SK-N-DZ (cell line): ENCODE measurements at regions not wholly inside any gene's neighbourhood (a gene's known extent, or its start where the extent isn't known, plus 50 kb on each side); places are given as distances from the start of the nearest gene placed in this dataset.
A peak's percentile ranks its signal among the peaks of the same experiment; 100 is the strongest.
"Not testable (repeated sequence)": the region's sequence is repeated elsewhere in the genome, so short reads cannot be mapped to it uniquely, and the experiment has no call there.

Source experiments
- DNase-seq: peaks from one replicate; pipeline ENCODE4 v3.0.0-alpha.2; 2015; ENCODE audit warnings: low spot score

DNA sequence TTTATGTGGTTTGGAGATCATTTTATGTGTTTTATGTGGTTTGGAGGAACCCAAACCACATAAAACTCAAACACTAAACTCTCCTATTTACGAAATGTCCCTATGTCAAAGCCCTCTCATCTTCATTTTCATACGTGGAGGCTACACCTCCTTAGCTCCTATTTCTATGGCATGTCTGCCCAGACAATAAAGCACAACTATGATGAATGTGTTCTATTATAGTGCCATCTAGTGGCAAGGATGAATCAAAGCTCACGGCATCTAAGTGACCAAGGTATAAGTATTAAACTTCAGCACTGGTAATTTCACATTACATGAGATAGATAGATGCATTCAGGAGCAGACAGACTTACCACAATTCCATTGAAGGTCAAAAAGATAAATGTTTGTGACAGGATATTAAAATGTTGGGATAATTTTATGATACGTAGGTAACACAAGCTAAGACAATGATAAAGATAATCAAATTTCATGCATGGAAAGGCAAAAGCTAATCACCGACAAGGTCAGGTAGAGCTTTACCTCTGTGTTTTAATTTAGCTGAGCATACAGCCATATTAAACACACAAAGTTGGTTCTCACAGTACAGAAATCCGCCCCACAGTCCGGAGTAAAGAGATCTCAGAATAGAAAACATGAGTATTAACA is 130.6 kb upstream of the FHIT start:
- DNase-seq: peak; percentile 55

DNA sequence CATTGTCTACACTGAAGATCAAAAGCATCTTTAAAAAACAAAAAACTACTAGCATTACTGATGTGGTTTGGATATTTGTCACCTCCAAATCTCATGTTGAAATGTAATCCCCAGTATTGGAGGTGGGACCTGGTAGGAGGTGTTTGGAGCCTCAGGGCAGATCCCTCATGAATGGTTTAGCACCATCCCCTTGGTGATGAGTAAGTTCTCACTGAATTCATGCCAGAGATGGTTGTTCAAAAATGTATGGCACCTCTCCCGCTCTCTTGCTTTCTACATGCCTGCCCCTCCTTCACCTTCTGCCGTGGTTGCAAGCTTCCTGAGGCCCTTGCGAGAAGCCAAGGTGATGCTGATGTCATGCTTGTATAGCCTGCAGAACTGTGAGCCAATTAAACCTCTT is 136.6 kb upstream of the FHIT start:
- no peak for DNase-seq

DNA sequence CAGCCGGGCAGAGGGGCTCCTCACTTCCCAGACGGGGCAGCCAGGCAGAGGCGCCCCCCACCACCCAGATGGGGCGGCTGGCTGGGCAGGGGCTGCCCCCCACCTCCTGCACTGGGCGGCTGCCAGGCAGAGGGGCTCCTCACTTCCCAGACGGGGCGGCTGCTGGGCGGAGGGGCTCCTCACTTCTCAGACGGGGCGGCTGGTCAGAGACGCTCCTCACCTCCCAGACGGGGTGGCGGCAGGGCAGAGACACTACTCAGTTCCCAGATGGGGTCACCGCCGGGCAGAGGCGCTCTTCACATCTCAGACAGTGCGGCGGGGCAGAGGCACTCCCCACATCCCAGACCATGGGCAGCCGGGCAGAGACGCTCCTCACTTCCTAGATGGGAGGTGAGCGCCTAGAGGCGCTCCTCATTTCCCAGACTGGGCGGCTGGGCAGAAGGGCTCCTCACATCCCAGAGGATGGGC is 142.3 kb upstream of the FHIT start:
- not testable (repeated sequence) for DNase-seq

DNA sequence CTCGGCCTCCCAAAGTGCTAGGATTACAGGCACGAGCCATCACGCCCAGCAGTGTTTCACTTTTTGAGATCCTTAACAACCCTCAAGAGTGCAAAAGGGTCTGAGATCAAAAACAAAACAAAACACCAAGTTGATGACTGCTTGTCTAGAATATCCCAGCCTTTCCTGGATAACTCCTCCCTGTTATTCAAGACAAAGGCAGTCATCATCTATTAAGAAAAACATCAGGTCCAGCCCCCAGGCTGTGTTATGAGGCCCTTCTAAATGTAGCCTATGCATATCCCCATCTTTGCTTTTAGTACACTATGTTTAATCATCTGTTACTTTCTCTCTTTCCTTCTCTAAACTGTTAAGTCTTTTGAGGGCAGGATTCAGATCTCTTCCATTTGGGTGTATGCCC is 150.1 kb upstream of the FHIT start:
- DNase-seq: no peak

DNA sequence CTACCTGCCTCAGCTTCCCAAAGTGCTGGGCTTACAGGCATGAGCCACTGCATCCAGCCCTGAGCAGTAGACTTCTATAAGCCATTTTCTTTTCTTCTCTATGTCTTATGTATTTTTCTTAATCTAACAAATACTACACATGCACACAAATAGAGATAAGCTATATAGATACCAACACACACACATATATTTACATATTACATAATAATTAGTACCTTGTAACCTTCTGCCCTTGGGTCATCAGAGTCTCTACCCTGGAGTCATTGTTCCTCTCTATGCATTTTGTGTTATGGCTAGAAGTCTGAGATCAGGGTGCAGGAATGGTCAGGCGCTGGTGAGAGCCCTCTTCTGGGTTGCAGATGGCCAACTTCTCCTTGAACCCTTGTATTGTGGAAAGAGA is 154.0 kb upstream of the PTPRG start:
- DNase-seq: no peak

DNA sequence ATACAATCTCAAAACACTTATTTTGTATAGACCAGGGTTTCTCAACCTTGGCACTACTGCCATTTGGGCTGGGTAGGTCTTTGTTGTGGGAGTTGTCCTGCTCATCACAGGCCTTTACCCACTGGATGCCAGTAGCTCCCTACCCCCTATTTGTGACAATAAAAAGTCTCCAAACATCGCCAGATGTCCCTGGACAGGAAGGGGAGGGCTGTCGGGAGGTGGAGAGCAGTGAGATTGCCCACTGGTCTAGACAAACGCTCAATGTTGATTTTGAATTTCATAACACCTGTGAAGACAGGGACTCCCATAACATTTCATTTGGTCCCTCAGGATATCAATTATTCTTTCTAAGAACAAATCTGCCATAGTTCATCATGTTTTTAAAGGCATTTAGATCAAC is 151.7 kb upstream of the PTPRG start:
- no peak for DNase-seq

DNA sequence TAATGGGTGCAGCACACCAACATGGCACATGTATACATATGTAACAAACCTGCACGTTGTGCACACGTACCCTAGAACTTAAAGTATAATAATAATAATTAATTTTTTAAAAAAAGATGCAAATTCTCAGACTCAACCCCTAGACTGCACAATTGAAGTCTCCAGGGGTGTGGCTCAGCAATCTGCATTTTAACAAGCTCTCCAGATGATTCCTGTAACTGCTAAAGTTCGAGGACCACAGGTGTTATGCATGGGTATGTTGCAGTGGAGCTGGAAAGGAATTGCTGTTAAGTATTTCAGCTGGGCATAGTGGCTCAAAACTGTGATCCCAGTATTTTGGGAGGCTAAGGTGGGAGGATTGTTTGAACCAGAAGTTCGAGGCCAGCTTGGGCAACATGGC is 151.0 kb upstream of the PTPRG start:
- DNase-seq: not testable (repeated sequence)

DNA sequence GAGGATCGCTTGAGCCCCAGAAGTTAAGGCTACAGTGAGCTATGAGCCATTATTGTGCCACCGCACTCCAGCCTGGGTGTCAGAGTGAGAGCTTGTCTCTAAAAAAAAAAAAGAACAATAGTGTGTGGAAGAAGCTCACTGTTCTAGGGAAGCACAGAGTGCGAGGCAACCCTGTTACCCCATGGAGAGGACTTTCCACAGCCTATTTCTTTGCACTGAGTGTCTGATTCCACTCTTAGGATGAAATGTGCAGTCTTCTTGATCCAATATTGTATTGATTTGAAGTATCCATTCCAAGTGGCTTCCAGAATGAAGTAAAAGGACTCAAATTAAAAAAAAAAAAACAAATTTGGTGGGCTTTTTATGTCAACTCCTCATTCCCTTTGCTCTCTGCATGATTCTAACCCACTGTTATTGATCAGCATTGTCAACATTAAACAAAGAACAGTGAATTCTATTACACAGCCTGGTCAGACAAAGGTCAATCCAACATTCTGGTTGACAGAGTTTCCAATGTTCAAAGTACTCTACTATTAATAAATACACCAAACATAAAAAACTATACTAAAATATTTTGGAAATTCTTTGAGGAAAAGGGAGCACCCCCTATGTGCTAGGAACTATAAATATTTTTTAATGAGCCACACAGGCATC is 150.2 kb upstream of the PTPRG start:
- no peak for DNase-seq

DNA sequence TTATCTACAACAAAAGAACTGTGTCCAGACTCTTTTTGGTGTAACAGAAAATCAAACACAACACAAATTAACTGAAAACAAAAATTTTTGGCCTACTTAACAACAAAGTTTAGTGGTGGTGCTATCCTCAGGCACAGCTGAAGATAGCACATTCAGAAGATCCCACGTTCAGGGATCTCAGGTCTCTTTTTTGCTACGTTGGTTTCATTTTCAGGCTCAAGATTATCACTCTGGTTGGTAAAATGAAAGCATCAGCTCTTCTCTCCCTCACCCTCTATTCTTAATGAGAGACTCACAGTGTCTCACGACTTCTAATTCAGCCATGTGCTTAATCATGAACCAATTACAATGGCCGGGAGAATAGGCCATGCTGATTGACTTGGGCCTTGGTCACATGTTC is 146.9 kb upstream of the PTPRG start:
- no peak for DNase-seq

DNA sequence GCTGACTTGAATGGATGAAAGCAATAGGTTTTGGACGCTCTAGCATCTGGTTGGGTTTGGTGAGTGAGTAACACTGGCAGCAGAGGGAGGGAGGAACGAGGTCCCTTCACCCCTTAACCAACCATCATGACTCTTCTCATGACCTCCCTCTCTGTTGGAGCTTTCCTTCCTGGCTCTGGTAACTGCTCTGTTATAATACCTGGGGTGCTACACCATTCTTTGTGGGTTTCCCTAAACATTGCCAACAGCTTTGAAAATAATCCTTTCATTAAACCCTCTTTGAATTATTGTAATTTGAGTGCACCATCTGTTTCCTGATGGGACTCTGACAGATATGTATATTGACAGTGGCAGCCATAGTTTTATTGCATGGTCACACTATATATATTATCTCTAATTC is 146.2 kb upstream of the PTPRG start:
- DNase-seq: no peak

DNA sequence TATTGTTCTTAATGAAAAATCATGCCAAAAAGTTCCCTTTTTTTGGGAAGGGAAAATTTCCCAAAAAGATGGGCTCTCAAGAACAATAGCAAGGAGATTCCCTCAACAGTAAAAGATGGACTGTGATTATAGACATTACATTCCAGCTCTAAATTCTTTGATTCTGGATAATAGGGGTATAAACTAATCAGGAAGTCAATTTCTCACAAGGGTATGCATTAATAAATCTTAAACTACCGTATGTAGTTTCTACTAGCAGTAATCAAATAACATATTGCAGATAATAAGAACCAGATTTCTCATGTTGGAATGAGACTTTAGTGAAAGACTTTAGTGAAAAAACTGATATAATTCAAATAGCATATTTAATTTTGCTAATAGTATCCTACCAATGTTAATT is 144.8 kb upstream of the PTPRG start:
- DNase-seq: no peak

DNA sequence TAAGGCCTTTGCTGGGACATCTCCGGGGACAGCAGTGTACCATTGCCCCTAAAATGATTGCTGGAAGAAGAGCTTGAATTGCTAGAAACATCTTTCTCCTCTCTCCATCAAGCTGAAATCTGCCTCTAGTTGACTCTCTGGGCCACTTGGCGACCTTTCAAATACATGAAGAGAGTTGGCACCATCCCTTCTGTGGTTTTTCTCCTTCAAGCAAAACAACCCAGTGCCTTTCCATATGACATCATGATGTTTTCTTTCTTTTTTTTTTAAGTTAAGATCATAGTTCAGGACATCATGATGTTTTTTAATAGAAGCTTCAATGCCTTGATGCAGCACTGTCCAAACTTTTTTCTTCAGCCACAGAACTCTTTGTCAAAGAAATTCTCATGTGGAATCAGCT is 144.0 kb upstream of the PTPRG start:
- DNase-seq: no peak

DNA sequence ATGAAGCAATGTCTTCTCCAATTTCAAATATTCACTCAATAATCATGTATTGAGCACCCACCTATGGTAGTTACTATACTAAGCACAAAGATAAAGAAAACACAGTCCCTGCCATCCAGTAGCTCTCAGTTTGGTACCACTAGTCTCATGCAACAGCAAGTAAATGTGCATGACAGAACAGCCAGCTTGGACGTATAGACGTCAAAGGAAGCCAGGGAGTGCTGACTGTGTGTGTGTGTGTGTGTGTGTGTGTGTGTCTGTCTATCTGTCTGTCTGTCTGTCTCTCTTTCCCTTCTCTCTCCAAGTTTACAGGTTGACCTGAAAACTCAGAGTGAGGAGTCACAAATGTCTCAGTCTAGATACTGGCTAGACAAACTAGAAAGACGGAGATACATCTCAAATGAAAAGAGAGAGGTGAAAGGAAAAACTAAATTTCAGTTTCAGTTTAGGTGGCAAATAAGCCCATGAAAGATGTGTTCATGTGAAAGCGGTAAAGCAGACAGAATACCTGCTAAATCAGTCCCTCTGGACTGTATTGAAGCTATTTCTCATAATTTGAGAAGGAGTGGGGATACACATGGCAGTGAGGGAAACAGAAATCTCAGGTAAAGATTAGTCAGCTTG is 141.1 kb upstream of the PTPRG start:
- no peak for DNase-seq

DNA sequence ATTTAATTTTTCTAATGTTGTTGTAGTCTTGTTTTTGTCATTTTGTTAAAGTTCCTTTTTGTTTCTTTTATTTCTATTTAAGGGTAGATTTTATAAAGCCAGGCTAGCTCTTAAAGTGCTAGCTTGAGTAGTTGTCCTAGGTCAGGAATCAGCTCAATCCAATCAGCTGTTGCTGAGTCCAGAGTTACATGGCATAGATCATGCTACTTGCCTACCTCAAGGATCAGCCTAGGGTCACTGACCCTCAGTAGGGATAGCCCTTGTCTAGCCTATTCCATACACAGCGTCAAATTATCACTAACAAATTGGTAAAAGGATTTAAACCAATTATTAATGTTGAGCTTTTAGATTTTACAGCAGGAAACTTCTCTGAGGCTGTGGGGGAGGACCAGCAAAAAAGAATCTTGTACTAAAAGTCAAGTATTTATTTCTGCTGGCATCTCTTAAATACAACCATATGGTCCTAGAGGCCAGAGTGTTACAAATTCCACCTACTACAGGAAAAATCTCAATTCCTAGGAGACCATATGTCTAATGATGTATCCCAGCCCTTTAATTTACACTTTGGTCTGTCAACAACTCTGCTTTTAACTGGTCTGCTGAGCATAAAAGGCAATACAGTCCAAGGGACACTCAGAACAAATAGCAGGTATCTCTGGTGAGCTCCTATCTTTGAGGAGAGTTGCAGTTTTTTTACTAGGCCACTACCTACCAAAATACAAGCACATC is 138.3 kb upstream of the PTPRG start:
- DNase-seq: no peak

DNA sequence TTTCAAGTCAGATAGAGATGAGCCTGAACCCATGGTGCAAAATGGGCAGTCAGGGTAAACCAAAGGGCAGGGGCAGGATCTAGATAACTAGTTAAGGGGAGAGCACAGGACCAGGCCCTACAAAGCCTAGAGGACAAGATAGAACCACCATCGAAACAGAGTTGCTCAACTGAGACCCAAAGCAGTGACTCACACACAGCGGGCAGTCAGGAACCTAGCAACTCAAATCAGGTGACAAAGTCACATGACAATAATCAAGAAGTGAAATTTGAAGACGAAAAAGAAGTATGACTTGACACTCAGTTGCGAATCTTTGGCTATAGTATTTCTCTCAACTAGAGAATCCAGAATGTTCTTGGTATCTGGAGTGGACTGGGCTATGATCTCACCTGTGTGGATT is 136.0 kb upstream of the PTPRG start:
- DNase-seq: no peak

DNA sequence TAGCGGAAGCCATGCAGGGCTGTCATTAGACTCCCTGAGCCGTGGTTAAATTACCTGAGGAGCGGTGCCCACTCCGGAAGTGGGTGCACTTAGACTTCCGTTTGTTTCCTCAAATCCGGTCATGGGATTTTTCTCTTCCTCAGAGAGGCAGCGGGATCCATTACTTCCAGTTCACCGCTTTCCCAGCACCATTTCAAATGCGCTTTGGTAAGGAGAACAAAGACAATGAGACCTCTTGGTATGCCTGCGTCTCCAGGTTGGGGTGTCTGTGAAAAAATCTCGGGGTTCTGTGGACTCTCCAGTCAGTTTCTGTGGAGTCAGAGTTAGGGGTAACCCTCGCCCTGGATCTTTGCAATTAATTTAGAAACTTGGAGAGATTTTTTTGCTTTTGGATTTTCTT is 132.3 kb upstream of the PTPRG start:
- no peak for DNase-seq

DNA sequence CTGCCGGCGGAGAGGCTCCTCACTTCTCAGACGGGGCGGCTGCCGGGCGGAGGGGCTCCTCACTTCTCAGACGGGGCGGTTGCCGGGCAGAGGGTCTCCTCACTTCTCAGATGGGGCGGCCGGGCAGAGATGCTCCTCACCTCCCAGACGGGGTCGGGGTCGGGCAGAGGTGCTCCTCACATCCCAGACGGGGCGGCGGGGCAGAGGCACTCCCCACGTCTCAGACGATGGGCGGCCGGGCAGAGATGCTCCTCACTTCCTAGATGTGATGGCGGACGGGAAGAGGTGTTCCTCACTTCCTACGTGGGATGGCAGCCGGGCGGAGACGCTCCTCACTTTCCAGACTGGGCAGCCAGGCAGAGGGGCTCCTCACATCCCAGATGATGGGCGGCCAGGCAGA is 126.5 kb upstream of the PTPRG start:
- not testable (repeated sequence) for DNase-seq

DNA sequence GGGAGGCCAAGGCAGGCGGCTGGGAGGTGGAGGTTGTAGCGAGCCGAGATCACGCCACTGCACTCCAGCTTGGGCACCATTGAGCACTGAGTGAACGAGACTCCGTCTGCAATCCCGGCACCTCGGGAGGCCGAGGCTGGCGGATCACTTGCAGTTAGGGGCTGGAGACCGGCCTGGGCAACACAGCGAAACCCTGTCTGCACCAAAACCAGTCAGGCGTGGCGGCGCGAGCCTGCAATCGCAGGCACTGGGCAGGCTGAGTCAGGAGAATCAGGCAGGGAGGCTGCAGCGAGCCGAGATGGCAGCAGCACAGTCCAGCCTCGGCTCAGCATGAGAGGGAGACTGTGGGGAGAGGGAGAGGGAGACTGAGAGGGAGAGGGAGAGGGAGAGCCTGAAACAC is 126.0 kb upstream of the PTPRG start:
- not testable (repeated sequence) for DNase-seq

DNA sequence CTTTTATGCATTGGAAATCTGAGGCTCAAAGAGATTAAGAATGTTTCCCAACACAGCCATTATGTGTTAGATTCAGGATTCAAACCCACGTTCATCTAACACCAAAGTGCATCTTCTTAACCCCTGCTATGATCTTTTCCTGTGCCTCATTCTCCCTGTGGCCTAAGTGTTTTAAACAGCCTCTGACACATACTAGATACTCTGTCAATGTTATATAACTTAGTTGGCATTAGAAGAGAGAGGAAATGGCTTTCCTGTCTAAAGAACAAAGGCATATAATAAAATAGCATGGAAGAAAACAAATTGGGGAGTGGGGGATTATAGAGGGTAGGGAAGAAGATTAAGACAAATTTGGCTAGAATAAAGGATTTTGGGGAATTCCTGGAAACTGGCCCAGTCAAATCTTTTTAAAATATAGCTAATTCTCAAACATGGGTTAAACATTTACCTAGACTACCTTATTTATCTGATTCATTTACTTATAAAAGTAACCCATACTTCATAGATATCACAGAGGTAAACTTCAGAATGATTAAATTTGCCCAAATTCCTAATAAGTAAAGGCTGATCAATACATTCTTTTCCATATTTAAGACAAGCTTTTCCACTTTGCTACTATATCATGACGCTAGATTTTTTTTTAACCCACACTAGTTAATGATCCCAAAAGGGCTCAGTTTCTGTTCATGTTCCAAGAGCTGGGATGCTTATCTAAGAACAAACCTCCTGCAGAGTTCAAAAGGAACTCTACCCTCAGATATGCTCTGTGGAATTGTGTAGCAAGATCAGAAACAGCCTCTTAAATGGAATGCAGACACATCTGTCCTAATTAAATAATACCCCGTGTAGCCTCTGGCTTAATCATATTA is 122.9 kb upstream of the PTPRG start:
- no peak for DNase-seq

DNA sequence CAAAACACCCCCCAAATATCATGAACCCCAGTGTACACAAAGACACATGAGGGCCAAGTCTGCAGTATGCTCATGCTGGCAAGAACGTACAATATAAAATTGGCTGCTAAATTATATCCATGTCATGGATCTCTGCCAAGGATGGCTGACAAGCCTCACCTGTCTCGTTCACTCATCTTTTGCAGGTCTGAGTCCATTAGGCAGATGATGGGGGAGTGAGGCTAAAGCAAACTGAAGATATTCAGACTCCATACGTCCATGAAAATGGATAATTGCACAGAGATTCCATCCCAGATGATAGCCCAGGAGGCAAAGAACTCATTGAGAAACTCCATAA is 122.3 kb upstream of the PTPRG start:
- no peak for DNase-seq

DNA sequence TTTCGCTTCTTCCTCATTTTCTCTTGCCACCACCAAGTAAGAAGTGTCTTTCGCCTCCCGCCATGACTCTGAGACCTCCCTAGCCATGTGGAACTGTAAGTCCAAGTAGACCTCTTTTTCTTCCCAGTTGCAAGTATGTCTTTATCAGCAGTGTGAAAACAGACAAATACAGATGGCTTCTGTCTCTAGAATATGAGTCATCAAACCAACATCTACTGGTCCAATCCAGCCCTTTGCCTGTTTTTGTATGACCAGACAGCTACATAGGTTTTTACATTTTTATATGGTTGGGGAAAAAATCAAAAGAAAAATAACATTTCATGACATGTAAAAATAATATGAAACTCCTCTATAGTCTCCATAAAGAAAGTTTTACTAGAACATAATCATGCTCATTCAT is 118.7 kb upstream of the PTPRG start:
- no peak for DNase-seq

DNA sequence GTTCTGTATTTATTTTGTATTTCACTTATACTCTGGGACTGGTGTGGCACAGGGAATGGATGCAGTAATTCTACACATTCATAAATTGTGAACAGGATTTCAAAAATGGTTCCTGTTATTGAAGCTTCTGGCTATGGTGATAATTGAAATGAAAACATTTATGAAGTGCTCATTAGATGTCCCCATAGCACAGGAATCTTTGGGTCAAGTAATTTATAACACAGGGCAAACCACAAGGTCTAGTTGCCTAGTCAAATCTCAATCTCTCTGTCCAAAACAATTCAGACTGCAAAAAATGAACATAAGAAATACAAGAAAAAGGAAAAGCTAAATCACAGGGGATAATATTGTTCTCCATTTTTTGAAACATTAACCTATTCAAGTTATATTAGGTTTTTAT is 117.5 kb upstream of the PTPRG start:
- no peak for DNase-seq
